SU-DHL-6 (cell line): ENCODE measurements at regions not wholly inside any gene's neighbourhood (a gene's known extent, or its start where the extent isn't known, plus 50 kb on each side); places are given as distances from the start of the nearest gene placed in this dataset.

ENCODE experiments used
- CTCF ChIP-seq: fragments of 200-600 bp; sonication (generic); IDR thresholded peaks from one replicate; pipeline ENCODE4 v1.5.1; 2017; ENCODE audit warnings: antibody characterized with exemption, mild to moderate bottlenecking, low read length, moderate library complexity; ENCODE audit not compliant: insufficient read depth, poor library complexity, severe bottlenecking
- EZH2phosphoT487 ChIP-seq: fragments of 200-600 bp; sonication (generic), shearing (Covaris generic); conservative IDR thresholded peaks from 2 replicates; pipeline ENCODE4 v1.6.1; 2018; ENCODE audit warnings: mild to moderate bottlenecking, antibody characterized with exemption, low read length, moderate library complexity, mixed read lengths

DNA sequence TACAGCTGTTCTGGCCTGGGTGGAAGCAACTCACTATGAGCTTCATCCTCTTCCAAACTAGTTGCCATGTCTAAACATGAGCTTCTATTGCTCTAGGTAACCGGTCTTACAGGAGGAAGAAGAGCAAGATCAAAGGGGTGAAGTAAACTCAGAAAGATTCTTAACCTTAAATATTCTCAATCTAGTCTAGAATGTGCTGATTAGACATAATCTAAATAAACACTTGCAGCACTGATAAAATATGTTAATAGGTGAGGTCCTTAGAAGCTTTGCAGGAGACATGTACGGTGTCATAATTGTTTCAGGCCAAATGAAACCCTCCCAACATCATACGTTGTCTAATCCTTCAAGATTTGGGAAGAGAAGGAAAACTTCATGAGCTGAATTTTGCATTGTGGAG lies 431.6 kb upstream of the FSHR start:
- no peak for TF ChIP-seq CTCF
- TF ChIP-seq EZH2phosphoT487, result no peak
